ENCODE measurements at regions not wholly inside any gene's neighbourhood (a gene's known extent, or its start where the extent isn't known, plus 50 kb on each side); places are given as distances from the start of the nearest gene placed in this dataset.

- no peak for TF ChIP-seq CTCF (IDR thresholded peaks at IDR 0.05; ENCODE audit: low read length)
- TF ChIP-seq EZH2 (optimal IDR thresholded peaks at IDR 0.05; ENCODE audit: low read depth, low read length): no peak
- no peak for TF ChIP-seq EZH2phosphoT487 (IDR thresholded peaks at IDR 0.05; ENCODE audit: low read length)
These were observed 144.2 kb upstream of the ID2 start for GRCh38 chr2:8537562-8538155.
